ENCODE measurements at regions not wholly inside any gene's neighbourhood (a gene's known extent, or its start where the extent isn't known, plus 50 kb on each side); places are given as distances from the start of the nearest gene placed in this dataset.

- no peak for TF ChIP-seq POLR2AphosphoS5 (IDR thresholded peaks at IDR 0.05)
- no peak for TF ChIP-seq CTCF (IDR thresholded peaks at IDR 0.05)
Observed at GRCh38 chr6:139693735-139694134, 319.3 kb upstream of the CITED2 start.
